ENCODE measurements at regions not wholly inside any gene's neighbourhood (a gene's known extent, or its start where the extent isn't known, plus 50 kb on each side); places are given as distances from the start of the nearest gene placed in this dataset.

- no peak for TF ChIP-seq EP300 (IDR thresholded peaks at IDR 0.05; ENCODE audit: borderline replicate concordance)
- TF ChIP-seq REST (IDR thresholded peaks at IDR 0.05; ENCODE audit: low read depth) = no peak
- no peak for TF ChIP-seq USF1 (IDR thresholded peaks at IDR 0.05)
- no peak for TF ChIP-seq RAD21 (IDR thresholded peaks at IDR 0.05; ENCODE audit: low read depth)
- no peak for TF ChIP-seq CEBPB (IDR thresholded peaks at IDR 0.05)
- TF ChIP-seq MAX (IDR thresholded peaks at IDR 0.05) = no peak
- TF ChIP-seq TAF1 (IDR thresholded peaks at IDR 0.05; ENCODE audit: low read depth) = no peak
Observed at GRCh38 chr1:232477728-232478127, 152.2 kb downstream of the SIPA1L2 start.
